Breast epithelium (tissue), 4 donors: ENCODE measurements at regions not wholly inside any gene's neighbourhood (a gene's known extent, or its start where the extent isn't known, plus 50 kb on each side); places are given as distances from the start of the nearest gene placed in this dataset.
"Not testable (repeated sequence)": the region's sequence is repeated elsewhere in the genome, so short reads cannot be mapped to it uniquely, and the experiment has no call there.

Experiments
- DNase-seq, 2 donors: peaks; one replicate each; pipeline ENCODE4 v3.0.0-alpha.2; 2019; ENCODE audit warnings: low spot score in 2 of 2
- H3K27ac ChIP-seq, 2 donors: fragments of 200-600 bp; sonication (generic) in 1 of 2; one replicate each; pipeline ENCODE4 v1.5.1; 2016 to 2019; ENCODE audit warnings: mild to moderate bottlenecking in 1 of 2
- H3K27me3 ChIP-seq, 2 donors: fragments of 200-600 bp; sonication (generic) in 1 of 2; one replicate each; pipeline versions ENCODE4 v1.5.1 to v1.6.0; 2017 to 2019; ENCODE audit warnings: control low read depth in 1 of 2, mild to moderate bottlenecking in 1 of 2
- H3K36me3 ChIP-seq: fragments of 200-600 bp; one replicate; pipeline ENCODE4 v1.5.1; 2019
- H3K4me1 ChIP-seq, 2 donors: fragments of 200-600 bp; sonication (generic); one replicate each; pipeline ENCODE4 v1.5.1; 2016 to 2019; ENCODE audit warnings: control low read depth in 1 of 2
- H3K4me3 ChIP-seq, 3 donors: fragments of 200-600 bp; sonication (generic); 1 replicate in 2 of 3; 2 replicates in 1 of 3; pipeline ENCODE4 v1.5.1; 2016 to 2019; ENCODE audit warnings: mild to moderate bottlenecking in 3 of 3, moderate library complexity in 2 of 3
- H3K9me3 ChIP-seq, 2 donors: fragments of 200-600 bp; sonication (generic) in 1 of 2; one replicate each; pipeline ENCODE4 v1.5.1; 2016 to 2019; ENCODE audit warnings: control low read depth in 1 of 2
- POLR2A ChIP-seq: fragments of 450-650 bp; IDR thresholded peaks from one replicate; pipeline ENCODE4 v1.6.1; 2016; ENCODE audit warnings: antibody characterized with exemption, mild to moderate bottlenecking, moderate library complexity
- POLR2AphosphoS5 ChIP-seq, 3 donors: sonication (generic); formaldehyde crosslinking; IDR thresholded peaks; one replicate each; pipeline ENCODE4 v1.6.1; 2017; ENCODE audit warnings: antibody characterized with exemption in 3 of 3
- intact Hi-C: fragments of 100-400 bp; cut with DNase I; formaldehyde crosslinking; loops from one replicate; pipeline ENCODE4 v1.15.1; 2023; ENCODE audit warnings: low total_unique reads
- TF ChIP-seq, protein P1 (sequence below), 3 donors: fragments of 450-650 bp; IDR thresholded peaks; one replicate each; pipeline ENCODE4 v1.5.1; 2016 to 2017; ENCODE audit warnings: antibody characterized with exemption in 3 of 3, mild to moderate bottlenecking in 3 of 3, moderate library complexity in 3 of 3

DNA sequence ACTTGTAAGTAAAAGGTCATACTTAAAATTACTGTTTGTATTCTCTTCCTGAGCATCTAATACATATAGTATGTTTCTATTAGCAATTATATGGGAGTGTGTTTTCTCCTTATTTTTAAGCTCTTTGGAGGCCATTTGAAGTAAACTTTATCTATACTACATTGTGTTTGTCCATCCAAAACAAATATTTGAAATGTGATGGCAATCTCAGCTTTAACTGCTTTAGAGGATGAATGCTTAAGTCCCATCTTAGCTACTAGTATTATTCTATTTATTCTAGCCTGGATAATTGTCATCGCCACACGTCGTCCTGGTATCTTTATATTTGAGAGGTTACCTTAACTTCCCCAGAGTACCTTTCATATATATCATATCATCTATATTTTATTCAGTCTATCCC is 335.8 kb downstream of the NAF1 start:
- DNase-seq: no peak
- Histone ChIP-seq H3K4me3 (no peak overlapping the region), H3K4me1 (no peaks in the 10 kb centered on the region), H3K27ac (no peak overlapping the region), H3K27me3 (no peaks in the 10 kb centered on the region), H3K36me3 (no peaks in the 10 kb centered on the region), H3K9me3 (peaks cover 0 to under 1% of the 10 kb centered on the region in 2 donors)
- TF ChIP-seq, protein P1, sequence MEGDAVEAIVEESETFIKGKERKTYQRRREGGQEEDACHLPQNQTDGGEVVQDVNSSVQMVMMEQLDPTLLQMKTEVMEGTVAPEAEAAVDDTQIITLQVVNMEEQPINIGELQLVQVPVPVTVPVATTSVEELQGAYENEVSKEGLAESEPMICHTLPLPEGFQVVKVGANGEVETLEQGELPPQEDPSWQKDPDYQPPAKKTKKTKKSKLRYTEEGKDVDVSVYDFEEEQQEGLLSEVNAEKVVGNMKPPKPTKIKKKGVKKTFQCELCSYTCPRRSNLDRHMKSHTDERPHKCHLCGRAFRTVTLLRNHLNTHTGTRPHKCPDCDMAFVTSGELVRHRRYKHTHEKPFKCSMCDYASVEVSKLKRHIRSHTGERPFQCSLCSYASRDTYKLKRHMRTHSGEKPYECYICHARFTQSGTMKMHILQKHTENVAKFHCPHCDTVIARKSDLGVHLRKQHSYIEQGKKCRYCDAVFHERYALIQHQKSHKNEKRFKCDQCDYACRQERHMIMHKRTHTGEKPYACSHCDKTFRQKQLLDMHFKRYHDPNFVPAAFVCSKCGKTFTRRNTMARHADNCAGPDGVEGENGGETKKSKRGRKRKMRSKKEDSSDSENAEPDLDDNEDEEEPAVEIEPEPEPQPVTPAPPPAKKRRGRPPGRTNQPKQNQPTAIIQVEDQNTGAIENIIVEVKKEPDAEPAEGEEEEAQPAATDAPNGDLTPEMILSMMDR (IDR thresholded peaks at IDR 0.05): no peak
- TF ChIP-seq POLR2AphosphoS5 (IDR thresholded peaks at IDR 0.05): no peak
- TF ChIP-seq POLR2A: no peak
- intact Hi-C loops: no loop called here

DNA sequence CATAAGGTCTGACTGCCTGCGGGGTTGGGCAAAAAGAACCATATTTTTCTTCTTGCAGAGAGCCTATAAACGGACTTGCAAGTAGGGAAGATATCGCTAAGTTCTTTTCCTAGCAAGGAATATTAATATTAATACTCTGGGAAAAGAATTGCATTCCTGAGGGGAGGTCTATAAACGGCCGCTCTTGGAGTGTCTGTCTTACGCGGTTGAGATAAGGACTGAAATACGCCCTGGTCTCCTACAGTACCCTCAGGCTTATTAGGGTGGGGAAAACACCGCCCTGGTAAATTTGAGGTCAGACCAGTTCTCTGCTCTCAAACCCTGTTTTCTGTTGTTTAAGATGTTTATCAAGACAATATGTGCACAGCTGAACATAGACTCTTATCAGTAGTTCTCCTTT is 349.3 kb downstream of the NAF1 start:
- H3K4me3 ChIP-seq, DNase-seq, H3K36me3 ChIP-seq, H3K27me3 ChIP-seq, intact Hi-C loops, H3K27ac ChIP-seq, H3K4me1 ChIP-seq: not testable (repeated sequence)
- peaks cover 8 to 14% of the 10 kb centered on the region in 2 donors for H3K9me3 ChIP-seq

DNA sequence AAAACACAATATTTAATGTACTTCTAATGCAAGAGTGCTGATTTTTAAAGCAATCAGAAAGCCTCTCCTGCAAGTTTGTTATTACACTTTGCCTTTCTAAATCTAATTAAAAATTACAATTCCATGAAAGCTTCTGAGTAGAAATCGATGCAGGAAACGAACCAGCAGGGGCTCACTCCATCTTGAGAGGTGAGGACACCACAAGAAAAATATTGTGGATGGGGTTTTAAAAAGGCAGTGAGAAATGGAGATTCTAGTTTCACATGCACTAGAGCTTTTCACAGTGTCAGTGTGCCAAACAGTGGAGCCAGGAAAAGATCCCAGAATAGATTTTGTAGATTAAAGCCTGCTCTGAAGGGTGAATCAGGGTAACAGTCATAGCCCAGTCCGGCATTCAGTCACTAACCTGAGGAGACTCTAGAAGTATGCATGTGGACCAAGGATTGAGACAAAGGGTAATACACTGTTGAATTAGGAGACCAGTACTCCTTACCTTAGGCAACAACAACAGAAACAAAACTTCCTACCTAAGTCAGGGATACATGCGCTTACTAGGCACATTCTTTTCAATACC is 362.3 kb downstream of the NAF1 start:
- intact Hi-C loops: no loop called here
- Histone ChIP-seq H3K4me1 (no peaks in the 10 kb centered on the region), H3K27me3 (no peaks in the 10 kb centered on the region), H3K36me3 (no peaks in the 10 kb centered on the region), H3K4me3 (no peak overlapping the region), H3K9me3 (no peaks in the 10 kb centered on the region), H3K27ac (no peak overlapping the region)
- DNase-seq: no peak
- TF ChIP-seq POLR2AphosphoS5 (IDR thresholded peaks at IDR 0.05): no peak
- TF ChIP-seq, protein P1 (IDR thresholded peaks at IDR 0.05): no peak
- no peak for TF ChIP-seq POLR2A

DNA sequence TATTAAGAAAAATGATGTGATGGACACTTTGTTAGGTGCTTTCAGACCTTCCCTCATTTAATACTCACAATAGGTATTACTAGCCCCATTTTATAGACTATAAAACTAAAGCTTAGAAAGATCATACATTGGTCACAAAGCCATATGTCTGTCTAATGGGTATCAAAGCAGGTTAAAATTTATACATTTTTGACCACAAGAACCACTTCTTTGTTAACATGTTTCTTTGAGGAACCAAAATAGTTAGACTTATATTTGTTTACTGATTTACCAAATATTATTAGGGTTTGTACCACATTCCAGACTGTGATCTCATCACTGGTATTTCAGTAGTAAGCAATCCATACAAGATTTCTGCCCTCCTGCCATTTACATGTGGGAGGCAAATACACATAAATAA is 363.3 kb downstream of the NAF1 start:
- intact Hi-C loops: no loop called here
- TF ChIP-seq, protein P1 (IDR thresholded peaks at IDR 0.05): no peak
- no peak for TF ChIP-seq POLR2AphosphoS5 (IDR thresholded peaks at IDR 0.05)
- no peak for TF ChIP-seq POLR2A
- Histone ChIP-seq H3K27ac (no peak overlapping the region), H3K36me3 (no peaks in the 10 kb centered on the region), H3K27me3 (no peaks in the 10 kb centered on the region), H3K9me3 (no peaks in the 10 kb centered on the region), H3K4me1 (no peaks in the 10 kb centered on the region), H3K4me3 (no peak overlapping the region)
- DNase-seq: no peak

DNA sequence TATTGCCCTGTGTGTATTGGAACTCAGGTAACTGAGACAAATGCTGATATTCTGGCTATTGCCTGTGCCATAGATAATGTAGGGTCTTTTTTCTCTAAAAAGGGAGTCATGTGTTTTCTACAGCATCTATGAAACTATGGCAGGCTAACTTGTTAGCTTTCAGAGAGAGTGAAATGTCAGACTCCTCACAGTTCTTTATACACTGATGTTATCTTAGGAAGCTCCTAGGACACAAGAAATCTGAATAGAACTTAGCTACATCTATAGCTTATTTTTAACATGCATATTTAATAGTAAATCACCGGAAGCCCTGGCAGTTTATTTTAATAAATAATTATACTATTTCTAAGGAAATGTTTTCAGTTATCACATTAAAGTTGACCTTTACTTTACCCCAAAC is 369.6 kb downstream of the NAF1 start:
- Histone ChIP-seq H3K9me3 (no peaks in the 10 kb centered on the region), H3K4me1 (no peaks in the 10 kb centered on the region), H3K27me3 (no peaks in the 10 kb centered on the region), H3K27ac (no peak overlapping the region), H3K36me3 (no peaks in the 10 kb centered on the region), H3K4me3 (no peak overlapping the region)
- no peak for DNase-seq
- intact Hi-C loops: no loop called here
- no peak for TF ChIP-seq POLR2AphosphoS5 (IDR thresholded peaks at IDR 0.05)

DNA sequence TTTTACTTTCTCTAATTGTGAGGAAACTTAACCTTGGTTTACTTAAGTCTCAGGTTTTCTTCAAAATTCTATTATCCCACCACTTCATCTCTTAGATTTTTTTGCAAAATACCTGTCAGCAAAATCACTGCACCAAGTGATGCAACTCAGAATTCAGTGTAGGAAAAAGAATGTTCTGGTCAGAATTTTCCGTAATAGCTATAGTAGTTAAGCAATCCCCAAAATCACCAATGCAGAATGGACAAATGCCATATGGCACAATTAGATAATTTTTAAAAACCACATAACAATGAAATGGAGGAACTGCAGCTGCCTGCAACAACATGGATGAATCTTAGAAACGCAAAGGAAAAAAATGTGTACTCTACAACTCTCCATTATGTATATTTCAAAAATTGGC is 373.1 kb downstream of the NAF1 start:
- Histone ChIP-seq H3K27me3 (no peaks in the 10 kb centered on the region), H3K9me3 (no peaks in the 10 kb centered on the region), H3K4me1 (no peaks in the 10 kb centered on the region), H3K27ac (no peak overlapping the region), H3K4me3 (no peak overlapping the region), H3K36me3 (no peaks in the 10 kb centered on the region)
- TF ChIP-seq POLR2A (no peak), POLR2AphosphoS5 (IDR thresholded peaks at IDR 0.05) (no peak)
- TF ChIP-seq, protein P1 (IDR thresholded peaks at IDR 0.05): no peak
- intact Hi-C loops: no loop called here
- no peak for DNase-seq
